GM12878 (cell line): ENCODE measurements at regions not wholly inside any gene's neighbourhood (a gene's known extent, or its start where the extent isn't known, plus 50 kb on each side); places are given as distances from the start of the nearest gene placed in this dataset.

Source experiments
- ATAC-seq: fragments of 200-7000 bp; cut with Tn5 transposase; 3 replicates; pipeline ENCODE4 v1.9.1; 2020; ENCODE audit warnings: mild to moderate bottlenecking, moderate library complexity
- BruUV-seq: library from RNA; stranded (reverse); fragments of 400-500 nt; replicated peaks from 2 replicates; lab custom pipeline; 2021; lab: Mats Ljungman, UMichigan
- CTCF ChIA-PET: fragments of 300-600 bp; sonication (Branson Sonifier 250); formaldehyde crosslinking; extraction: SDS; loops from one replicate; lab custom pipeline; 2021; ENCODE audit warnings: inconsistent platforms; lab: Yijun Ruan, JAX
- POLR2A ChIA-PET: fragments of 350-600 bp; formaldehyde crosslinking; extraction: SDS; loops from one replicate; lab custom pipeline; 2021; ENCODE audit warnings: inconsistent platforms; lab: Charles Lee
- RAD21 ChIA-PET: fragments of 300-600 bp; sonication (Branson Sonifier 250); formaldehyde crosslinking; loops from one replicate; lab custom pipeline; 2023; ENCODE audit warnings: antibody characterized with exemption; ENCODE audit not compliant: unreplicated experiment; lab: Charles Lee
- SMC1A ChIA-PET: fragments of 300-600 bp; sonication (Branson Sonifier 250); formaldehyde crosslinking; loops from one replicate; lab custom pipeline; 2023; ENCODE audit not compliant: unreplicated experiment, uncharacterized antibody; lab: Charles Lee
- DNase-seq: peaks from one replicate; pipeline ENCODE4 v3.0.0-alpha.2; 2011; ENCODE audit warnings: low read depth, low spot score
- FAIRE-seq: peaks from 3 replicates; lab custom pipeline; 2011; peaks lifted over from hg19 to GRCh38; lab: Jason Lieb, UNC
- H2AFZ ChIP-seq: 2 replicates; pipeline ENCODE4 v1.6.0; 2011; ENCODE audit warnings: low read depth, low read length, control low read depth; ENCODE audit not compliant: control insufficient read depth
- H3K27ac ChIP-seq: 2 replicates; pipeline ENCODE4 v1.5.1; 2011; ENCODE audit warnings: control low read depth; ENCODE audit not compliant: control insufficient read depth, insufficient read depth
- H3K27me3 ChIP-seq, 2 experiments: replicated peaks in 1 of 2; 2 replicates each; pipeline versions ENCODE4 v1.6.0 to v1.6.1; 2011; ENCODE audit warnings: low read length in 1 of 2; ENCODE audit not compliant: control insufficient read depth in 2 of 2, insufficient read depth in 2 of 2
- H3K36me3 ChIP-seq, 2 experiments: 2 replicates each; pipeline ENCODE4 v1.5.1; 2011; ENCODE audit warnings: low read length in 1 of 2; ENCODE audit not compliant: control insufficient read depth in 2 of 2, insufficient read depth in 2 of 2
- H3K4me1 ChIP-seq: 2 replicates; pipeline ENCODE4 v1.6.1; 2011; ENCODE audit warnings: mild to moderate bottlenecking, low read length, moderate library complexity, mixed read lengths; ENCODE audit not compliant: control insufficient read depth, insufficient read depth
- H3K4me2 ChIP-seq: 2 replicates; pipeline ENCODE4 v1.6.0; 2011; ENCODE audit warnings: control low read depth; ENCODE audit not compliant: control insufficient read depth, insufficient read depth
- H3K4me3 ChIP-seq: fragments of 200-600 bp; sonication (generic); 2 replicates; pipeline ENCODE4 v1.5.1; 2016
- H3K79me2 ChIP-seq: 2 replicates; pipeline ENCODE4 v1.6.0; 2011; ENCODE audit warnings: low read length; ENCODE audit not compliant: control insufficient read depth, insufficient read depth
- H3K9ac ChIP-seq: 2 replicates; pipeline ENCODE4 v1.8.0; 2011; ENCODE audit warnings: low read length, control low read depth, mixed read lengths; ENCODE audit not compliant: control insufficient read depth, insufficient read depth
- H3K9me3 ChIP-seq: replicated peaks from 3 replicates; pipeline ENCODE4 v1.5.1; 2011; ENCODE audit warnings: mild to moderate bottlenecking, low read length; ENCODE audit not compliant: control insufficient read depth, insufficient read depth
- H4K20me1 ChIP-seq: 2 replicates; pipeline ENCODE4 v1.6.0; 2011; ENCODE audit not compliant: control insufficient read depth, insufficient read depth
- BMI1 ChIP-seq: fragments of 450-650 bp; IDR thresholded peaks from 2 replicates; pipeline ENCODE4 v1.6.1; 2016; ENCODE audit warnings: mild to moderate bottlenecking, moderate library complexity, borderline replicate concordance
- DPF2 ChIP-seq: fragments of 450-650 bp; IDR thresholded peaks from 2 replicates; pipeline ENCODE4 v1.6.1; 2017; ENCODE audit warnings: mild to moderate bottlenecking
- FOS ChIP-seq: IDR thresholded peaks from 3 replicates; pipeline ENCODE4 v1.6.1; 2011; ENCODE audit warnings: borderline replicate concordance; ENCODE audit not compliant: insufficient read length; ENCODE audit errors: extremely low read depth
- HDAC2 ChIP-seq: fragments of 200-600 bp; sonication (generic); IDR thresholded peaks from 2 replicates; pipeline ENCODE4 v1.6.1; 2017
- KDM1A ChIP-seq: fragments of 200-600 bp; sonication (generic); IDR thresholded peaks from 2 replicates; pipeline ENCODE4 v1.6.1; 2016; ENCODE audit warnings: borderline replicate concordance
- POLR2AphosphoS5 ChIP-seq: IDR thresholded peaks from 2 replicates; pipeline ENCODE4 v1.6.1; 2011; ENCODE audit warnings: mild to moderate bottlenecking, low read length, inconsistent platforms
- RAD51 ChIP-seq: fragments of 450-650 bp; IDR thresholded peaks from 2 replicates; pipeline ENCODE4 v1.6.1; 2016; ENCODE audit warnings: moderate library complexity, mild to moderate bottlenecking, inconsistent platforms
- RELA ChIP-seq: fragments of 450-650 bp; IDR thresholded peaks from 2 replicates; pipeline ENCODE4 v1.8.0; 2014; ENCODE audit warnings: borderline replicate concordance; ENCODE audit not compliant: partially characterized antibody
- SMAD1 ChIP-seq: fragments of 450-650 bp; IDR thresholded peaks from 2 replicates; pipeline ENCODE4 v1.6.1; 2018; ENCODE audit warnings: mild to moderate bottlenecking, low read depth; ENCODE audit not compliant: partially characterized antibody
- STAT3 ChIP-seq: IDR thresholded peaks from 2 replicates; pipeline ENCODE4 v1.6.1; 2011; ENCODE audit warnings: low read depth, low read length, improper control_type of control experiment
- TCF7 ChIP-seq: IDR thresholded peaks from 2 replicates; pipeline ENCODE4 v1.6.1; 2014; ENCODE audit warnings: antibody characterized with exemption, borderline replicate concordance
- ZNF622 ChIP-seq: fragments of 450-650 bp; IDR thresholded peaks from 2 replicates; pipeline ENCODE4 v1.6.1; 2017; ENCODE audit warnings: mild to moderate bottlenecking, inconsistent platforms
- WGBS: methylation state at CpG from one replicate; pipeline ENCODE4 v1.1.6; 2016; ENCODE audit warnings: low lambda C conversion rate; ENCODE audit not compliant: insufficient replicate concordance, insufficient coverage; ENCODE audit errors: missing lambda C conversion rate; 5-methylcytosine and 5-hydroxymethylcytosine counted together
- in situ Hi-C: fragments of 300-500 bp; cut with MboI; formaldehyde crosslinking; loops from 9 replicates; pipeline ENCODE4 v1.14.3; 2018; ENCODE audit warnings: mixed read lengths
- intact Hi-C: fragments of 100-400 bp; cut with micrococcal nuclease; formaldehyde crosslinking; loops from one replicate; pipeline ENCODE4 v1.14.2; 2022; ENCODE audit not compliant: unreplicated experiment
- TF ChIP-seq, protein P1 (sequence below): IDR thresholded peaks from 2 replicates; pipeline ENCODE4 v1.6.1; 2011; ENCODE audit warnings: mild to moderate bottlenecking, low read depth, low read length, moderate library complexity; ENCODE audit not compliant: insufficient replicate concordance
- TF ChIP-seq, protein P2 (sequence below): fragments of 450-650 bp; IDR thresholded peaks from 2 replicates; pipeline ENCODE4 v1.6.1; 2017; ENCODE audit warnings: antibody characterized with exemption, mild to moderate bottlenecking, moderate library complexity
- TF ChIP-seq, protein P3 (sequence below): IDR thresholded peaks from 2 replicates; pipeline ENCODE4 v1.6.1; 2011; ENCODE audit warnings: borderline replicate concordance, low read depth, mild to moderate bottlenecking, moderate library complexity, mixed read lengths, low read length; ENCODE audit not compliant: insufficient read depth; ENCODE audit errors: extremely low read length

DNA sequence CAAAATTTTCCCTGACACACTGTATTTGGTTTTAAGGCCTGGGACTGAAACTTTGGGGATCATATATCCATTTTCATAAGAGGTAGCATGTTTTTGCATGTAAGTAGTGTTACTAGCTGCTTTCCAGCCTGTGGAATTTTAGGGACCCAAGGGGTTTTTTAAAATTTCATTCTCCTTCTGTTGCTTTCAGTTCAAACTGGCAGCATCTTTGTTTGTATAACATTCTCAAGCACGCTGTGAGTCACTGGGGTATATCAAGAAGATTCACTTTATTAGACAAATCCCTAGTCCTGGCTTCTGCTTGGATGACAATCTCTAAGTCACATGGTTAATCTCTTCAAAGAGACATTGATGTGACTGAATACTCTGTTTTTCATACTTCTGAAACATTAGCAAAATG is 479.0 kb downstream of the CYLC2 start:
- ChIA-PET CTCF (no interaction called here), POLR2A (no interaction called here), RAD21 (no interaction called here), SMC1A (no interaction called here)
- Histone ChIP-seq H4K20me1 (no peaks in the 10 kb centered on the region), H3K4me1 (no peaks in the 10 kb centered on the region), H2AFZ (no peak overlapping the region), H3K4me3 (no peak overlapping the region), H3K4me2 (no peak overlapping the region), H3K9ac (no peak overlapping the region), H3K27me3 (no peaks in the 10 kb centered on the region), H3K27ac (no peak overlapping the region), H3K36me3 (no peaks in the 10 kb centered on the region), H3K9me3 (no peaks in the 10 kb centered on the region), H3K79me2 (no peaks in the 10 kb centered on the region)
- ATAC-seq (no peak), FAIRE-seq (no peak), DNase-seq (no peak)
- TF ChIP-seq SMAD1 (no peak), BMI1 (no peak), RELA (no peak), FOS (no peak), TCF7 (no peak), STAT3 (no peak), POLR2AphosphoS5 (no peak), HDAC2 (no peak)
- in situ Hi-C loops (no loop called here), intact Hi-C loops (no loop called here)
- no TSS peak for BruUV-seq
- WGBS, result 43% methylated on average over 1 of the region's 1 CpG

DNA sequence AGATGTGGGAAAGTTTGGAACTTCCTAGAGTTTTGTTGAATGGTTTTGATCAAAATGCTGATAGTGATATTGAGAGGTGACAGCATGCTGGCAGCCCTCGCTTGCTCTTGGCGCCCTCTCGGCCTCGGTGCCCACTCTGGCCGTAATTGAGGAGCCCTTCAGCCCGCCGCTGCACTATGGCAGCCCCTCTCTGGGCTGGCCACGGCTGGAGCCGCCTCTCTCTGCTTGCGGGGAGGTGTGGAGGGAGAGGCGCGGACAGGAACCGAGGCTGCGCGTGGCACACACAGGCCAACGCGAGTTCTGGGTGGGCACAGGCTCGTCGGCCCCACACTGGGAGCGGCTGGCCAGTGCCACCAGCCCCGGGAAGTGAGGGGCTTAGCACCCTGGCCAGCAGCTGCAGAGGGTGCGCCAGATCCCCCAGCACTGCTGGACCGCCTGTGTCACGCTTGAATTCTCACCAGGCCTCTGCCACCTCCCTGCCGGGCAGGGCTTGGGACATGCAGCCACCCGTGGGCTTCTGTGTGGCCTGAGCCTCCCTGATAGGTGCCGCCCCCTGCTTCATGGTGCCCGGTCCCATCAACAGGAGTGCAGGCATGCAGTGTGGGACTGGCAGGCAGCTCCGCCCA is 488.5 kb downstream of the CYLC2 start:
- in situ Hi-C loops (no loop called here), intact Hi-C loops (no loop called here)
- ChIA-PET SMC1A (no interaction called here), CTCF (no interaction called here), RAD21 (no interaction called here), POLR2A (no interaction called here)
- no peaks in the 10 kb centered on the region for H3K27me3 ChIP-seq
- no peak overlapping the region for H3K9ac ChIP-seq
- H3K4me2 ChIP-seq, result no peak overlapping the region
- 36% methylated on average over 24 of the region's 29 CpGs for WGBS
- H3K79me2 ChIP-seq, result no peaks in the 10 kb centered on the region
- H3K9me3 ChIP-seq, result no peaks in the 10 kb centered on the region; the same call in 2 of the 3 replicates
- FAIRE-seq, result no peak
- ATAC-seq, result no peak
- no peak overlapping the region for H3K27ac ChIP-seq
- H3K36me3 ChIP-seq, result no peaks in the 10 kb centered on the region
- H4K20me1 ChIP-seq, result no peaks in the 10 kb centered on the region
- DNase-seq, result no peak
- H2AFZ ChIP-seq, result no peak overlapping the region
- BruUV-seq, result no TSS peak
- H3K4me3 ChIP-seq, result no peak overlapping the region
- no peaks in the 10 kb centered on the region for H3K4me1 ChIP-seq
- TF ChIP-seq, protein P1, sequence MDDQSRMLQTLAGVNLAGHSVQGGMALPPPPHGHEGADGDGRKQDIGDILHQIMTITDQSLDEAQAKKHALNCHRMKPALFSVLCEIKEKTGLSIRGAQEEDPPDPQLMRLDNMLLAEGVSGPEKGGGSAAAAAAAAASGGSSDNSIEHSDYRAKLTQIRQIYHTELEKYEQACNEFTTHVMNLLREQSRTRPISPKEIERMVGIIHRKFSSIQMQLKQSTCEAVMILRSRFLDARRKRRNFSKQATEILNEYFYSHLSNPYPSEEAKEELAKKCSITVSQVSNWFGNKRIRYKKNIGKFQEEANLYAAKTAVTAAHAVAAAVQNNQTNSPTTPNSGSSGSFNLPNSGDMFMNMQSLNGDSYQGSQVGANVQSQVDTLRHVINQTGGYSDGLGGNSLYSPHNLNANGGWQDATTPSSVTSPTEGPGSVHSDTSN, result no peak
- TF ChIP-seq, protein P2, sequence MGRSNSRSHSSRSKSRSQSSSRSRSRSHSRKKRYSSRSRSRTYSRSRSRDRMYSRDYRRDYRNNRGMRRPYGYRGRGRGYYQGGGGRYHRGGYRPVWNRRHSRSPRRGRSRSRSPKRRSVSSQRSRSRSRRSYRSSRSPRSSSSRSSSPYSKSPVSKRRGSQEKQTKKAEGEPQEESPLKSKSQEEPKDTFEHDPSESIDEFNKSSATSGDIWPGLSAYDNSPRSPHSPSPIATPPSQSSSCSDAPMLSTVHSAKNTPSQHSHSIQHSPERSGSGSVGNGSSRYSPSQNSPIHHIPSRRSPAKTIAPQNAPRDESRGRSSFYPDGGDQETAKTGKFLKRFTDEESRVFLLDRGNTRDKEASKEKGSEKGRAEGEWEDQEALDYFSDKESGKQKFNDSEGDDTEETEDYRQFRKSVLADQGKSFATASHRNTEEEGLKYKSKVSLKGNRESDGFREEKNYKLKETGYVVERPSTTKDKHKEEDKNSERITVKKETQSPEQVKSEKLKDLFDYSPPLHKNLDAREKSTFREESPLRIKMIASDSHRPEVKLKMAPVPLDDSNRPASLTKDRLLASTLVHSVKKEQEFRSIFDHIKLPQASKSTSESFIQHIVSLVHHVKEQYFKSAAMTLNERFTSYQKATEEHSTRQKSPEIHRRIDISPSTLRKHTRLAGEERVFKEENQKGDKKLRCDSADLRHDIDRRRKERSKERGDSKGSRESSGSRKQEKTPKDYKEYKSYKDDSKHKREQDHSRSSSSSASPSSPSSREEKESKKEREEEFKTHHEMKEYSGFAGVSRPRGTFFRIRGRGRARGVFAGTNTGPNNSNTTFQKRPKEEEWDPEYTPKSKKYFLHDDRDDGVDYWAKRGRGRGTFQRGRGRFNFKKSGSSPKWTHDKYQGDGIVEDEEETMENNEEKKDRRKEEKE, result no peak
- TF ChIP-seq KDM1A, result no peak
- TF ChIP-seq DPF2, result no peak
- TF ChIP-seq ZNF622, result no peak
- no peak for TF ChIP-seq RAD51
- TF ChIP-seq, protein P3, sequence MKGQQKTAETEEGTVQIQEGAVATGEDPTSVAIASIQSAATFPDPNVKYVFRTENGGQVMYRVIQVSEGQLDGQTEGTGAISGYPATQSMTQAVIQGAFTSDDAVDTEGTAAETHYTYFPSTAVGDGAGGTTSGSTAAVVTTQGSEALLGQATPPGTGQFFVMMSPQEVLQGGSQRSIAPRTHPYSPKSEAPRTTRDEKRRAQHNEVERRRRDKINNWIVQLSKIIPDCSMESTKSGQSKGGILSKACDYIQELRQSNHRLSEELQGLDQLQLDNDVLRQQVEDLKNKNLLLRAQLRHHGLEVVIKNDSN, result no peak
